Lower leg skin (tissue), 4 donors: ENCODE measurements at regions not wholly inside any gene's neighbourhood (a gene's known extent, or its start where the extent isn't known, plus 50 kb on each side); places are given as distances from the start of the nearest gene placed in this dataset.

Source experiments
- DNase-seq, 2 donors: peaks; one replicate each; pipeline ENCODE4 v3.0.0-alpha.2; 2019; ENCODE audit warnings: low spot score in 2 of 2
- H3K4me3 ChIP-seq: fragments of 200-600 bp; sonication (generic); 2 replicates; pipeline ENCODE4 v1.5.1; 2017; ENCODE audit warnings: mild to moderate bottlenecking, low read depth; ENCODE audit not compliant: poor library complexity, severe bottlenecking
- POLR2A ChIP-seq, 2 donors: fragments of 450-650 bp; IDR thresholded peaks; one replicate each; pipeline ENCODE4 v1.6.1; 2016 to 2017; ENCODE audit warnings: antibody characterized with exemption in 2 of 2, mild to moderate bottlenecking in 1 of 2, moderate library complexity in 1 of 2
- WGBS, 2 donors: methylation state at CpG; one replicate each; pipeline ENCODE4 v1.1.5; 2018; 5-methylcytosine and 5-hydroxymethylcytosine counted together
- intact Hi-C: fragments of 100-400 bp; cut with DNase I; formaldehyde crosslinking; loops from one replicate; pipeline ENCODE4 v1.15.0; 2023; ENCODE audit warnings: low total_unique reads
- TF ChIP-seq, protein P1 (sequence below), 3 donors: fragments of 450-650 bp; IDR thresholded peaks; one replicate each; pipeline ENCODE4 v1.5.1; 2016; ENCODE audit warnings: antibody characterized with exemption in 3 of 3, mild to moderate bottlenecking in 3 of 3, moderate library complexity in 2 of 3

DNA sequence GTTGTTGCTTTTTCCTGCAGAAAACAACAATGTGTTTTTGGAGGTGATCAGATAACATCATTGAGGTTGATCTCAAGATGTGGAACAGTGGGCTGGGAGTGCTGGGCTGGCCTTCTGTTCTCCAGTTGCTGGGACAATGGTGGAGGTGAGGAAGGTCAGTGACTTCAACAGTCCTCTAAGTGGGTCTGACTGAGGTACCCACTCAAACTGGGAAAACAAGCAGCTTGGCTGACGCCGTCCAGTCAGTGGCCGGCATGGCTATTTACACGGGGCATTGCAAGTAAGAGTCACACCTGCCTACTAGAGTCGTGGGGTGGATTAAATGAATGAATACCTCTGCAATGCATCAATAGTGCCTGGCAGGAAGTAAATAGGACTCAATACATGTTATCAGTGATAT, 386.7 kb upstream of the ZFHX3 start:
- H3K4me3 ChIP-seq = no peak overlapping the region
- DNase-seq = no peak
- intact Hi-C loops = no loop called here
- no peak for TF ChIP-seq POLR2A (IDR thresholded peaks at IDR 0.05)
- TF ChIP-seq, protein P1, sequence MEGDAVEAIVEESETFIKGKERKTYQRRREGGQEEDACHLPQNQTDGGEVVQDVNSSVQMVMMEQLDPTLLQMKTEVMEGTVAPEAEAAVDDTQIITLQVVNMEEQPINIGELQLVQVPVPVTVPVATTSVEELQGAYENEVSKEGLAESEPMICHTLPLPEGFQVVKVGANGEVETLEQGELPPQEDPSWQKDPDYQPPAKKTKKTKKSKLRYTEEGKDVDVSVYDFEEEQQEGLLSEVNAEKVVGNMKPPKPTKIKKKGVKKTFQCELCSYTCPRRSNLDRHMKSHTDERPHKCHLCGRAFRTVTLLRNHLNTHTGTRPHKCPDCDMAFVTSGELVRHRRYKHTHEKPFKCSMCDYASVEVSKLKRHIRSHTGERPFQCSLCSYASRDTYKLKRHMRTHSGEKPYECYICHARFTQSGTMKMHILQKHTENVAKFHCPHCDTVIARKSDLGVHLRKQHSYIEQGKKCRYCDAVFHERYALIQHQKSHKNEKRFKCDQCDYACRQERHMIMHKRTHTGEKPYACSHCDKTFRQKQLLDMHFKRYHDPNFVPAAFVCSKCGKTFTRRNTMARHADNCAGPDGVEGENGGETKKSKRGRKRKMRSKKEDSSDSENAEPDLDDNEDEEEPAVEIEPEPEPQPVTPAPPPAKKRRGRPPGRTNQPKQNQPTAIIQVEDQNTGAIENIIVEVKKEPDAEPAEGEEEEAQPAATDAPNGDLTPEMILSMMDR (IDR thresholded peaks at IDR 0.05) = no peak
- WGBS, 2 donors = 93 to 99% methylated on average over 5 of the region's 5 CpGs

DNA sequence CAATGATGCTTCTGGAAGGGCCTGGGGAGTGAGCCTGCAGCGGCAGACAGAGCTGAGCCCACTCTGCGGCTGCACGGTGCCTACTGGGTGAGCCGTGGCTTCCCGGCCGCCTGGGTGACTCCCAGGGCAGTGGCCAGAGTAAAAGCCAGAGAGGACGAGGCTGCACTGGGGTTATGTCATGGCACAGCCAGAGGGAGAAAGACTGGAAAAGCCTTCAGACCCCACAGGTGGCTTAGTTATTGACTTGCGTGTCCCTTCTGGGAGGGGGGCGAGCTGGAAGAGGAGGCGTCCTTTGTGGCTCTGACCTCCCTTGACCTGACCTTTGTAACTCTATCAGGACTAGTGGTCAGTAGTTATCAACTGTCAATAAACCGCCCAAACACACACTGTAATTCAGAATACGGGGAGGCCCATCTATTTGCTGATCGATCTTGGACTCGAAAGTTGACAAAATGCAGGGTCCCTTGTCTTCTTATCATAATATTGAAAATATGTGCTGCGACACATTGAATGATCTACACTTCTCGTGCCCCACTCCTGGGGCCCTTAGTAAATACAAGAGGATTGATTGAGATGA, 385.9 kb upstream of the ZFHX3 start:
- intact Hi-C loops = no loop called here
- DNase-seq = no peak
- WGBS, 2 donors = 75 to 77% methylated on average over 16 of the region's 16 CpGs
- no peak for TF ChIP-seq POLR2A (IDR thresholded peaks at IDR 0.05)
- TF ChIP-seq, protein P1 (IDR thresholded peaks at IDR 0.05) = no peak
- no peak overlapping the region for H3K4me3 ChIP-seq

DNA sequence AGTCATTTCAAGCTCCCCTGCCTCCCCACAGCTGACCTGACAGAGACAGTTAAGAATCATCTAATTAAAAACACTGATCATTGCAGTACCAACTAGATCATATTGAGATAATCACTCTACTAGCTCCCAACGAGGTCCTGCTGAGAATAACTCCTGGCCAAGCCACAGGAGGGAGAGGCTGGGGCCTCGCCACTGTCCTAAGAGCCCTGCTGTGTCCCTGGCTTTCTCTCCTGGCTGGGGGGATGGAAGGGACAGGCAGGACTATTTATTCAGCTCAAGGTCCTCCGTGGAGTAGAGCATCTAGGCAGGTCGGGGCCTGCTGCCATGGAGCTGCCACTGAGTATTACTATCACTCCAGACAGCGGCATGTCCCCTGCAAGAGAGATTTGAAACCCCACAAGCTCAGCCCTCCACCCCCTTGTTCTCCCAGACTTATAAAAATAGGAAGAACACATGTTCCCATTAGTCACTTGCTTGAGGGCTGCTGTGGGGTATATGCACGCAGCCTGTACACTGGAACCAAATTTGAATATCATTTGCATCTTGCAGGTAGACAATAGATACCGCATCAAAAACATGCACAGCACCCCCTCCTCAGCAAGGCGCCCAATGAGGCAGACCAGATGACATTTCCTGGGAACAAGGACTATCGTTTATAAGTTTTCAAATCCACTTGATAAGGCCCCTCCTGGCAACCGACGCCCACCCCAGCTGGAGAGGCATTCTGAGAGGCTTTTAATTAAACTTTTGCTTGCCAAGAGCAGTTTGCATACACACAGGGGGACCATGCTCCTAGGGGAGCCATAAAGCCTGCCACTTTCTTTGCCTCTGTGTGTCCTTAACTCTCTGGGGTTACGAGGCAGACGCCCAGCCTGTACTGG, 385.2 kb upstream of the ZFHX3 start:
- DNase-seq = no peak
- TF ChIP-seq, protein P1 (IDR thresholded peaks at IDR 0.05) = no peak
- TF ChIP-seq POLR2A (IDR thresholded peaks at IDR 0.05) = no peak
- 66% methylated on average over 13 of the region's 13 CpGs for WGBS, 2 donors
- intact Hi-C loops = no loop called here
- no peak overlapping the region for H3K4me3 ChIP-seq

DNA sequence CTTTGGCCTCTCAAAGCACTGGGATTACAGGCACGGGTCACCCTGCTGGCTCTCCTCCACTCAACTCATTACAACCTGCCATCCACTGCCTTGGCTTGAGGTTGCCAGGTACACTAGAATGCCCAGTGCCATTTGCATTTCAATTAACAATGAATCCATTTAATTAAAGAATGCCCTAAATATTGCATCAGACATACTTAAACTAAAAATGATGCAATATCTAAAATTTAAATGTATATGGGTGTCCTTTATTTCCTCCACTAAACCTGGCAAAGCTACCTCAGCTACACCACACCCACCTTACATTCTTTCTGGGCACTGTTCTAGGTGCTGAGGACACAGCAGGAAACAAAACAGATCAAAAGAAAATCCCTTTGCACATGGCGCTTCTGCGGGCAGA, 382.2 kb upstream of the ZFHX3 start:
- no peak for TF ChIP-seq POLR2A (IDR thresholded peaks at IDR 0.05)
- TF ChIP-seq, protein P1 (IDR thresholded peaks at IDR 0.05) = no peak
- DNase-seq = no peak
- no peak overlapping the region for H3K4me3 ChIP-seq
- 64 to 76% methylated on average over 3 of the region's 3 CpGs for WGBS, 2 donors
- intact Hi-C loops = no loop called here

DNA sequence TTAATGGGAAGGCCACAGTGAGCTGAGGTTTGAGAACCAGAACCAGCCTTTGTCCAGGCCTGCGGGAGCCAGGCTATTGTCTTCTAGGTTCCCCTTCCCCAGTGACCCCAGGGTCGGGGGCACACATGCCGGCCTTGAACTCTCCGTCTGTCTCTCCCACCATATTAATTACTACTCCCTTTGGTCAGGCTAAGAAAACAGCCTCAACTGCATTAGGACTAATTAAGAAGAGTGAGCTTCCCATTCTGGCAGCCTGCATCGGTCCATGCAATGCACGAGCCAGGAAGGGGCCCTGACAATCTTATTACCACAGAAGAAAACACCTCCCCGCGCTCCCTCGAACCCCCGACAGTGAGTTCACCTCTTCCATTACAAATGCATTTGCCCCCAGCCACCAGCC, 380.2 kb upstream of the ZFHX3 start:
- no peak for DNase-seq
- H3K4me3 ChIP-seq = no peak overlapping the region
- TF ChIP-seq, protein P1 (IDR thresholded peaks at IDR 0.05) = no peak
- TF ChIP-seq POLR2A (IDR thresholded peaks at IDR 0.05) = no peak
- WGBS, 2 donors = 82% methylated on average over 10 of the region's 10 CpGs
- intact Hi-C loops = no loop called here
